Right ventricle myocardium inferior (tissue), 1 donor: ENCODE measurements at regions not wholly inside any gene's neighbourhood (a gene's known extent, or its start where the extent isn't known, plus 50 kb on each side); places are given as distances from the start of the nearest gene placed in this dataset.

Experiments
- ATAC-seq: fragments of 200-7000 bp; cut with Tn5 transposase; one replicate; pipeline ENCODE4 v1.9.1; 2020; ENCODE audit warnings: mild to moderate bottlenecking, moderate library complexity
- DNase-seq: peaks from one replicate; pipeline ENCODE4 v3.0.0; 2021; ENCODE audit errors: missing footprints
- intact Hi-C: fragments of 100-400 bp; cut with DNase I; formaldehyde crosslinking; loops from one replicate; pipeline ENCODE4 v1.11.0; 2022
- donor health status: DM: no; HTN: yes; CAD: no; lungs with severe emphysema.

- intact Hi-C loops, result loop anchor here (5.0 kb wide), 1 partner anchor 49 kb away; no protein-coding TSS in a partner anchor
- ATAC-seq (no peak), DNase-seq (no peak)
These were observed 54.2 kb downstream of the TMEM100 start for GRCh38 chr17:55668312-55668920.

GRCh38 chr17:55666806-55667205 is 55.9 kb downstream of the TMEM100 start:
- no peak for DNase-seq
- intact Hi-C loops, result loop anchor here (5.0 kb wide), 1 partner anchor 50 kb away; no protein-coding TSS in a partner anchor
- no peak for ATAC-seq

- DNase-seq, result no peak
- no peak for ATAC-seq
- intact Hi-C loops, result no loop called here
These were observed 58.4 kb downstream of the TMEM100 start for GRCh38 chr17:55664287-55664686.

GRCh38 chr17:55663400-55663799 is 59.3 kb downstream of the TMEM100 start:
- DNase-seq (no peak), ATAC-seq (no peak)
- intact Hi-C loops, result no loop called here

GRCh38 chr17:55661963-55662834 is 60.5 kb downstream of the TMEM100 start:
- no peak for DNase-seq
- intact Hi-C loops, result no loop called here
- no peak for ATAC-seq

- intact Hi-C loops, result no loop called here
These were observed 61.4 kb downstream of the TMEM100 start for GRCh38 chr17:55661256-55661758.

GRCh38 chr17:55660178-55660886 is 62.3 kb downstream of the TMEM100 start:
- peak; percentile 69 for ATAC-seq
- no peak for DNase-seq
- intact Hi-C loops, result no loop called here

More at GRCh38 chr17:55661256-55661758, 61.4 kb downstream of the TMEM100 start:
- DNase-seq (no peak), ATAC-seq (no peak)

GRCh38 chr17:55659661-55660060 is 63.0 kb downstream of the TMEM100 start:
- intact Hi-C loops, result no loop called here
- ATAC-seq, result no peak
- DNase-seq, result no peak

GRCh38 chr17:55655777-55656176 is 66.9 kb downstream of the TMEM100 start:
- ATAC-seq (no peak), DNase-seq (no peak)
- intact Hi-C loops, result no loop called here

- no peak for DNase-seq
- no peak for ATAC-seq
- intact Hi-C loops, result no loop called here
These were observed 67.8 kb downstream of the TMEM100 start for GRCh38 chr17:55654821-55655220.

GRCh38 chr17:55654022-55654421 is 68.6 kb downstream of the TMEM100 start:
- DNase-seq, result no peak
- no peak for ATAC-seq
- intact Hi-C loops, result no loop called here

- ATAC-seq, result no peak
- intact Hi-C loops, result no loop called here
These were observed 69.8 kb downstream of the TMEM100 start for GRCh38 chr17:55652825-55653224.

GRCh38 chr17:55652114-55652823 is 70.4 kb downstream of the TMEM100 start:
- DNase-seq (no peak), ATAC-seq (no peak)
- intact Hi-C loops, result no loop called here

More at GRCh38 chr17:55652825-55653224, 69.8 kb downstream of the TMEM100 start:
- DNase-seq, result no peak

- no peak for DNase-seq
- ATAC-seq, result no peak
- intact Hi-C loops, result no loop called here
These were observed 72.6 kb downstream of the TMEM100 start for GRCh38 chr17:55649957-55650597.

GRCh38 chr17:55648086-55648485 is 74.6 kb downstream of the TMEM100 start:
- intact Hi-C loops, result no loop called here
- ATAC-seq, result no peak

GRCh38 chr17:55645361-55645760 is 77.3 kb downstream of the TMEM100 start:
- ATAC-seq, result no peak
- intact Hi-C loops, result no loop called here
- no peak for DNase-seq

More at GRCh38 chr17:55648086-55648485, 74.6 kb downstream of the TMEM100 start:
- no peak for DNase-seq

GRCh38 chr17:55644346-55644745 is 78.3 kb downstream of the TMEM100 start:
- no peak for DNase-seq
- no peak for ATAC-seq
- intact Hi-C loops, result no loop called here

- DNase-seq (no peak), ATAC-seq (no peak)
- intact Hi-C loops, result loop anchor here (2.0 kb wide), 1 partner anchor 116 kb away; no protein-coding TSS in a partner anchor
These were observed 79.9 kb downstream of the TMEM100 start for GRCh38 chr17:55642741-55643140.
